Cardiac fibroblast (primary cell): ENCODE measurements at regions not wholly inside any gene's neighbourhood (a gene's known extent, or its start where the extent isn't known, plus 50 kb on each side); places are given as distances from the start of the nearest gene placed in this dataset.

ENCODE experiments used
- DNase-seq, 2 donors: peaks; one replicate each; pipeline versions ENCODE4 v3.0.0 to v3.0.0-alpha.2; 2010; ENCODE audit warnings: low read depth in 2 of 2
- H3K4me3 ChIP-seq, 2 donors: replicated peaks in 1 of 2; 1 replicate in 1 of 2; 2 replicates in 1 of 2; pipeline ENCODE4 v1.5.1; 2011; ENCODE audit warnings: low read depth in 2 of 2, low read length in 2 of 2, mild to moderate bottlenecking in 2 of 2, moderate library complexity in 1 of 2
- CTCF ChIP-seq: IDR thresholded peaks from one replicate; pipeline ENCODE4 v1.5.1; 2011; ENCODE audit warnings: low read depth, mild to moderate bottlenecking, low read length, inconsistent platforms

- no peak overlapping the region for H3K4me3 ChIP-seq
- no peak for TF ChIP-seq CTCF
- DNase-seq = no peak
These were observed 1060.6 kb upstream of the CDH8 start for GRCh38 chr16:63096857-63097256.

- DNase-seq = no peak
- H3K4me3 ChIP-seq = no peak overlapping the region
- TF ChIP-seq CTCF = no peak
These were observed 1056.5 kb upstream of the CDH8 start for GRCh38 chr16:63092736-63093135.

DNA sequence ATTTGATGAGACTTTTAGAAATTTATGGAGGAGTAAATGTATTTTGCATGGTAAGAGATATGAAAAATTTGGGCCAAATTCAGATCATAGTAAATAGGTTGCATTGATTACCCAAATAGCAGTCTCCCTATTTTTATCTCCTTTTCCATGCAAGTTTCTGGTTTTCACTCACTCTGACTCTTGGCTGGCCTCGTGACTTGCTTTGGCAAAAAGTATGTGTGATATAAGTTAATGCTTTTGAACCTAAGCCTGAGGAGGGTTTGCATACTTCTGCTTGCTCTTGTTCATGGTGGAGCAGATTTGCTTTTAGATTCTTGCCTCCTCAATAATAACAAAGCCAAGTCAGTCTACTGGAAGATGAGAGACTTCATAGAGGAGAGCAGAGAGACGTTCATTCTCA, 1045.9 kb upstream of the CDH8 start:
- TF ChIP-seq CTCF = no peak
- no peak for DNase-seq
- H3K4me3 ChIP-seq = no peak overlapping the region

- DNase-seq = no peak
- H3K4me3 ChIP-seq = no peak overlapping the region
- no peak for TF ChIP-seq CTCF
These were observed 1044.5 kb upstream of the CDH8 start for GRCh38 chr16:63080746-63081145.

GRCh38 chr16:63069047-63069446, 1032.8 kb upstream of the CDH8 start:
- TF ChIP-seq CTCF = no peak
- no peak for DNase-seq
- H3K4me3 ChIP-seq = no peak overlapping the region

- TF ChIP-seq CTCF = no peak
- no peak overlapping the region for H3K4me3 ChIP-seq
- no peak for DNase-seq
These were observed 1030.9 kb upstream of the CDH8 start for GRCh38 chr16:63067141-63067540.

GRCh38 chr16:63066552-63066951, 1030.3 kb upstream of the CDH8 start:
- no peak for DNase-seq
- H3K4me3 ChIP-seq = no peak overlapping the region
- no peak for TF ChIP-seq CTCF
